Prostate gland (tissue), 2 donors: ENCODE measurements at regions not wholly inside any gene's neighbourhood (a gene's known extent, or its start where the extent isn't known, plus 50 kb on each side); places are given as distances from the start of the nearest gene placed in this dataset.

ENCODE experiments used
- POLR2A ChIP-seq: fragments of 450-650 bp; IDR thresholded peaks from one replicate; pipeline ENCODE4 v1.6.1; 2016; ENCODE audit warnings: antibody characterized with exemption, mild to moderate bottlenecking
- POLR2AphosphoS5 ChIP-seq: sonication (generic); formaldehyde crosslinking; IDR thresholded peaks from one replicate; pipeline ENCODE4 v1.6.1; 2017; ENCODE audit warnings: antibody characterized with exemption
- TF ChIP-seq, protein P1 (sequence below), 4 experiments: fragments of 200-600 bp in 2 of 4; fragments of 450-650 bp in 2 of 4; sonication (generic) in 2 of 4; IDR thresholded peaks; 1 replicate in 3 of 4; 2 replicates in 1 of 4; pipeline ENCODE4 v1.5.1; 2016 to 2019; ENCODE audit warnings: antibody characterized with exemption in 4 of 4, mild to moderate bottlenecking in 2 of 4, moderate library complexity in 2 of 4

DNA sequence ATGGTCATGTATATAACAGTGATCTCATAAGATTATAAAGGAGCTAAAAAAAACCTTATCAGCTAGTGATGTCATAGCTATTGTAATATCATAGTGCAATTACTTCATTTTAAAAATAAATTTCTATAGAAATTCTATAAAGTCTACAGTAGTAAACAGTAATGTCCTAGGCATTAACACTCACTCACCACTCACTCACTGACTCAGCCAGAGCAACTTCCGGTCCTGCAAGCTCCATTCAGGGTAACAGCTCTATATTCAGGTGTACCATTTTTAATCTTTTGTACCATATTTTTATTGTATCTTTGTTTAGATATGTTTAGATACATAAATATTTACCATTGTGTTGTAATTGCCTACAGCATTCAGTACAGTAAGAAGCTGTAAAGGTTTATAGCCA, 524.4 kb upstream of the CDH5 start:
- no peak for TF ChIP-seq POLR2AphosphoS5
- TF ChIP-seq, protein P1, sequence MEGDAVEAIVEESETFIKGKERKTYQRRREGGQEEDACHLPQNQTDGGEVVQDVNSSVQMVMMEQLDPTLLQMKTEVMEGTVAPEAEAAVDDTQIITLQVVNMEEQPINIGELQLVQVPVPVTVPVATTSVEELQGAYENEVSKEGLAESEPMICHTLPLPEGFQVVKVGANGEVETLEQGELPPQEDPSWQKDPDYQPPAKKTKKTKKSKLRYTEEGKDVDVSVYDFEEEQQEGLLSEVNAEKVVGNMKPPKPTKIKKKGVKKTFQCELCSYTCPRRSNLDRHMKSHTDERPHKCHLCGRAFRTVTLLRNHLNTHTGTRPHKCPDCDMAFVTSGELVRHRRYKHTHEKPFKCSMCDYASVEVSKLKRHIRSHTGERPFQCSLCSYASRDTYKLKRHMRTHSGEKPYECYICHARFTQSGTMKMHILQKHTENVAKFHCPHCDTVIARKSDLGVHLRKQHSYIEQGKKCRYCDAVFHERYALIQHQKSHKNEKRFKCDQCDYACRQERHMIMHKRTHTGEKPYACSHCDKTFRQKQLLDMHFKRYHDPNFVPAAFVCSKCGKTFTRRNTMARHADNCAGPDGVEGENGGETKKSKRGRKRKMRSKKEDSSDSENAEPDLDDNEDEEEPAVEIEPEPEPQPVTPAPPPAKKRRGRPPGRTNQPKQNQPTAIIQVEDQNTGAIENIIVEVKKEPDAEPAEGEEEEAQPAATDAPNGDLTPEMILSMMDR (IDR thresholded peaks at IDR 0.05) = no peak
- no peak for TF ChIP-seq POLR2A
